ENCODE measurements at regions not wholly inside any gene's neighbourhood (a gene's known extent, or its start where the extent isn't known, plus 50 kb on each side); places are given as distances from the start of the nearest gene placed in this dataset.

DNA sequence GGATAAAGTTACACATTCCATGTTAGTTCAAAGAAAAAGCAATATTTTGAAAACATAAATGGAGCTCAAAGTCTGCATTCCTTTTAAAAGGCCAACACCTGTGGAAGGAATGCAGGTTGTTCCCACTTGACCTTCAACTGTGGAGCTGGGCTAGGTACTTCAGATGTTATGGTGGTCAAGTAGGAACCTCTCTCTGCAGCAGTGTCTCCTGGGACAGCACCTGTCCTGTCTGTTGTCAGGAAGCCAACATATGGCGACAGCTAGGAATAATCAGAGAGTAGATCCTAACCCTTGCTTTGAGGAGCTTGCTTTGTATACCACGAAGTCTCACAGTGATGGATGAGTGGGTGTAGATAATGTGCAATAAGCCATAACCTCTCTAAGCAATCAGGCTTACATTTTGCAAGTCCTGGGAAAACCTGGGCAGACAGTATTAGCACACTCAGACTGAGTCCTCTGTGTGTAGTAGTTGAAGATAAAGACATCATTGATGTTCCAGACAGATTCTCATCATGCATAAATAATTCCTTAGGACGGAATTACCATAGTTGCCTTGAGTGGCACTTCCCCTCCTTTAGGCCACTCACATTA lies 347.5 kb downstream of the PRL start:
- DNase-seq = no peak
- H3K4me3 Mint-ChIP-seq = no peak overlapping the region
- POLR2A ChIA-PET = no interaction called here
- H3K9me3 Mint-ChIP-seq = no peaks in the 10 kb centered on the region
- H3K36me3 Mint-ChIP-seq (ENCODE audit: low read depth) = no peaks in the 10 kb centered on the region
- no peaks in the 10 kb centered on the region for H3K27me3 Mint-ChIP-seq
- H3K4me1 Mint-ChIP-seq = no peaks in the 10 kb centered on the region
- CTCF ChIA-PET = no interaction called here
- H3K27ac Mint-ChIP-seq = no peak overlapping the region

DNA sequence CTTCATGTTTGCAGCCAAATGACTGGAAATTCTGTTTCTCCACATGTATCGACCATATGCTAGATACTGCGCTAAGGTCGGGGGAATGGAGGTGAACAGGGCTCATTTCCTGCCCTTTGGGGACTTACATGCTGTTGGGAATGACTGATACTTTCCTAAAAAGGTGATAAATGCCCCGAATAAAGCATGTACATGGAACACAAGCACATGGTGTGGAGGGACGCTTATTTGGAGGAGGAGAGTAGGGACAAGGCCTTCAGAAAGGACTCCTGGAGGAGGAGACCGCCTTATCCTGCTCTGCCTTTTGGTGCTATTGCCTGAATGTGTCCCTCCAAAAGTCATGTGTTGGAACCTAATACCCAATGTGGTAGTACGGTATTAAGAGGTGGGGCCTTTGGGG lies 344.5 kb downstream of the PRL start:
- no peak for DNase-seq
- Mint-ChIP-seq H3K4me3 (no peak overlapping the region), H3K27me3 (no peaks in the 10 kb centered on the region), H3K9me3 (no peaks in the 10 kb centered on the region), H3K27ac (no peak overlapping the region), H3K4me1 (no peaks in the 10 kb centered on the region), H3K36me3 (ENCODE audit: low read depth) (no peaks in the 10 kb centered on the region)
- POLR2A ChIA-PET = no interaction called here
- CTCF ChIA-PET = no interaction called here

DNA sequence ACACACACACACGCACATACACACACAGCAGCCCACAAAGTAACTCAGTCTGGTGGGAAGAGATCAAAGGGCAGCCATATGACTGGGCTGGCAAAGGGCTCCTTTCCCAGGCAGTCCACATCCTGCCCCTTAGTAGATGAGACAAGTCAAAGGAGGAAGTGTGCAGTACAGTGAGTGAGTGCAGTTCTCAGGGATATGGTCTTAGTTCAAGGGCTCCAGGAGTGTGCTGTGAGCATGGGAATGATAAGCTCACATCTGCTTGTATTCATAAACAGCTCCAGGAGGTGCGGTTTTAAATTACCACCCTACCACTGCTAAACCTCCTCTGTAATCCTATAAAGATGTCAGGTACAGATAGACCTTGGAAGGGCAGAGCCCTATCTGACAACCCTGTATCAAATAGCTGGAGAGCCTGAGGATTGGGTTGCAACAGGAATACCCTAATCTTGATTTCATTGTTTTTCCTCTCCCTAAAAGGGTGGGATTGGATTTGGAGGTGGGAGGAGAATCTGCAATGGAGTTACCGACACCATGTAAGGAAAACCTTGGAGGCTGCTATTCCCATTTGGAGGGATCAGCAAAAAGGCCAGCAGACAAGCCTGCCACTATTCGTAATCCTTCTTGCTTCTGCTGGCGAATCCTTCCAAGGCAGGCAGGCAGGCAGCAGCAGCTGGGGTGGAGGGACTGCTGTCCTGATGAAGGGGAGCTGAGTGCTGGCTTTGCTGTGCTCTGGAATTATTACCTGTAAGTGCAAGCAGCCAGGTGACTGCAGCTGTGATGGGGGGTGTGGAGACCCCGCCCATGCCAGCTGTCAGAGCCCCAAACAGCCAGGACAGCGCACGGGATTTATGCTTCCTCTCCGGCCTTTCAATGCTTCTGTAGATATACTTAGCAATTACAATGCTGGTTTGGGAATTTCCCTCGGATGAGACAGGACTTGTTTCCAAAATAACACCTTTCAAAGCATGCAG lies 342.7 kb downstream of the PRL start:
- Mint-ChIP-seq H3K27ac (no peak overlapping the region), H3K4me3 (no peak overlapping the region), H3K9me3 (no peaks in the 10 kb centered on the region), H3K4me1 (no peaks in the 10 kb centered on the region), H3K36me3 (ENCODE audit: low read depth) (no peaks in the 10 kb centered on the region), H3K27me3 (no peaks in the 10 kb centered on the region)
- DNase-seq = no peak
- CTCF ChIA-PET = no interaction called here
- POLR2A ChIA-PET = no interaction called here

DNA sequence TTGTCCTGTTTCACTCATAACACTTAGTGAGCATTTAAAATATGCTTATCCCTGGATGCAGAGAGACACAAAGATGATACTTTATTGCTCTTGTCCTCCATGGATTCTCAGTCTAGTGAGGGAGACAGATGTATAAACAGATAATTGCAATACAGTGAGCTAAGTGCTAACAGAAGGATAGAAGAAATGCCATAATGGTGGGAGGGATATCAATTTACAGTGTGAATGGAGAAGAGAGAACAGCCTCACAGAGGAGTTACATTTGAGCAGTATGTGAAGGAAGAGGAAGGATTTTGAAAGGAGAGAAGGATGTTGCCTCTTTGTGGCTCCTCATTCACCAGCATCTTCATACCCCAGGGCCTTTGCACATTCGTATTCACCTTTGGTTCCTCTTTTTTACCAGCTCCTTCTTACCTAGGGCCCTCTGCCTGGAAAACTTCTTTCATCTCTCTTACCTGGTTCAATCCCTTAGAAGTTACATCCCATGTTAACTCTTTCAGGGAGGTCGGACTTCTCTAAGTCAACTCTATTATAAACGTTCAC lies 341.7 kb downstream of the PRL start:
- POLR2A ChIA-PET = no interaction called here
- Mint-ChIP-seq H3K27me3 (no peaks in the 10 kb centered on the region), H3K36me3 (ENCODE audit: low read depth) (no peaks in the 10 kb centered on the region), H3K4me1 (no peaks in the 10 kb centered on the region), H3K4me3 (no peak overlapping the region), H3K27ac (no peak overlapping the region), H3K9me3 (no peaks in the 10 kb centered on the region)
- DNase-seq = no peak
- CTCF ChIA-PET = no interaction called here

DNA sequence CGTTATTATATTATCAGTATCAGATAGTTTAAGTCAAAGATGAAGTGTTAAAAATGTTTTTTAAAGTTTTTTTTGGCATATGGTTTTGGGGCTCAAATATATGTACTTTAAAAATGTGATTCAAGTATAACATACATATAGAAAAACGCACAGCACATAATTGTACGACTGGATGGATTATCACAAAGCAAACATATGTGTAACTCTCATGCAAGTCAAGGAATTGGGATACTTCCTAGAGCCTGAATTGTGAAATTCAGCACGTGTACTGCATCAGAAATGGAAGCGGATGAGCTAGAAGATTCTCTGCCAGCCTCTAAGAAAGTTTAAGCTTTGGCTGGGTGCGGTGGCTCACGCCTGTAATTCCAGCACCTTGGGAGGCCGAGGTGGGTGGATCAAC lies 340.9 kb downstream of the PRL start:
- no peaks in the 10 kb centered on the region for H3K4me1 Mint-ChIP-seq
- no peaks in the 10 kb centered on the region for H3K36me3 Mint-ChIP-seq (ENCODE audit: low read depth)
- no peak overlapping the region for H3K27ac Mint-ChIP-seq
- ChIA-PET POLR2A (no interaction called here), CTCF (no interaction called here)
- no peak for DNase-seq
- H3K4me3 Mint-ChIP-seq = no peak overlapping the region
- H3K9me3 Mint-ChIP-seq = no peaks in the 10 kb centered on the region
- no peaks in the 10 kb centered on the region for H3K27me3 Mint-ChIP-seq

DNA sequence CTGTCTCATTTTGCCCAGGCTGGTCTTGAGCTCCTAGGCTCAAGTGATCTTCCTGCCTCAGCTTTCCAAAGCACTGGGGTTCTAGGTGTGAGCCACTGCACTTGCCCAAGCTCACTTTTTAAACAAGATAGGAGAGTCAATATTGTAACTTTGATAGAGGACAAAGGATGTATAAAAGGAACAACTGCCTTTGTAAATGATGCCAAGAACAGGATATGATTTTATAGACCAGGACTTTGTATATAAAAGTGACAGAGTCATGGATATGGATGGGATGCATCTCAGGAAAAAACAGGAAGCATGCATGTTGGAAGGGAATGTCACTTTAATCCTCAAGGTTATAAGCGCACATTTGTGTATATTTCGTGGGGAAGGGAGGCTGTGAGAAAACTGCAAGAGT lies 338.4 kb downstream of the PRL start:
- no peaks in the 10 kb centered on the region for H3K27me3 Mint-ChIP-seq
- ChIA-PET CTCF (no interaction called here), POLR2A (no interaction called here)

DNA sequence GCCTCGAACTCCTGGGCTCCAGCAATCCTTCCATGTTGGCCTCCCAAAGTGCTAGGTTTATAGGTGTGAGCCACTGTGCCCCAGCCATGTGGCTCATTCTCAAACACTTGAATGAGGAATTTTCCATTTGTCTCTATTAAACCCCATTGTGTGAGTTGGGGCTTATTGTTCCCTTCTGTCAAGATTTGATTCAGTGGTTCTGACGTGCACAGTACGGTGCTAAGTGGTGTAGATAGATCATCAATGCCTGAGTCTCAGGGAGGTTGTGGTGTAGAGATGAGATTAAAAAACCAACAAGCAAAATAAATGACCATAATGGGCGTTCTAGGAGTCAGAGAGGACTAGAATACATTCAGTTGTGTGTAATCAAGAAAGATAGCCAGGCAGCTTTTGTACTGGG lies 335.6 kb downstream of the PRL start:
- Mint-ChIP-seq H3K4me1 (no peaks in the 10 kb centered on the region), H3K36me3 (ENCODE audit: low read depth) (no peaks in the 10 kb centered on the region), H3K27ac (no peak overlapping the region), H3K4me3 (no peak overlapping the region), H3K9me3 (peaks cover 3% of the 10 kb centered on the region), H3K27me3 (no peaks in the 10 kb centered on the region)
- no peak for DNase-seq
- CTCF ChIA-PET = no interaction called here
- POLR2A ChIA-PET = no interaction called here

More for the DNA sequence above, 338.4 kb downstream of the PRL start:
- Mint-ChIP-seq H3K4me3 (no peak overlapping the region), H3K27ac (no peak overlapping the region), H3K4me1 (no peaks in the 10 kb centered on the region), H3K9me3 (peaks cover 3% of the 10 kb centered on the region), H3K36me3 (ENCODE audit: low read depth) (no peaks in the 10 kb centered on the region)
- DNase-seq = no peak

DNA sequence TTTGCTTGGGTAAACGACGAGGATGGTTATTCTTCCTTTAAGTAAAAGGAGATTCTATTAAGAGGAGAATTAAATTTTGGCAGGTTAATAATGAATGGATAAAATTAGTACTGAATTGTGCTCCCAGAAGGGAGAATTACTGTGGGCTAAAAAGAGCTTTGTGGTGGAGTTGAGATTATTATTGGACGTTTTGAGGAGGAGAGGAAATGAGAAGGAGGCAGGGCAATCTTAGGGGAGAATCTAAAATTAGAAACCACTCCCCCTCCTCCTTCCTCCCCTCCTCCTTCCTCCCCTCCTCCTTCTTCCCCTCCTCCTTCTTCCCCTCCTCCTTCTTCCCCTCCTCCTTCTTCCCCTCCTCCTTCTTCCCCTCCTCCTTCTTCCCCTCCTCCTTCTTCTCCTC lies 331.8 kb downstream of the PRL start:
- DNase-seq = no peak
- Mint-ChIP-seq H3K4me1 (no peaks in the 10 kb centered on the region), H3K36me3 (ENCODE audit: low read depth) (no peaks in the 10 kb centered on the region), H3K27ac (no peak overlapping the region), H3K27me3 (no peaks in the 10 kb centered on the region), H3K4me3 (no peak overlapping the region), H3K9me3 (peaks cover 3% of the 10 kb centered on the region)
- POLR2A ChIA-PET = no interaction called here
- CTCF ChIA-PET = no interaction called here

DNA sequence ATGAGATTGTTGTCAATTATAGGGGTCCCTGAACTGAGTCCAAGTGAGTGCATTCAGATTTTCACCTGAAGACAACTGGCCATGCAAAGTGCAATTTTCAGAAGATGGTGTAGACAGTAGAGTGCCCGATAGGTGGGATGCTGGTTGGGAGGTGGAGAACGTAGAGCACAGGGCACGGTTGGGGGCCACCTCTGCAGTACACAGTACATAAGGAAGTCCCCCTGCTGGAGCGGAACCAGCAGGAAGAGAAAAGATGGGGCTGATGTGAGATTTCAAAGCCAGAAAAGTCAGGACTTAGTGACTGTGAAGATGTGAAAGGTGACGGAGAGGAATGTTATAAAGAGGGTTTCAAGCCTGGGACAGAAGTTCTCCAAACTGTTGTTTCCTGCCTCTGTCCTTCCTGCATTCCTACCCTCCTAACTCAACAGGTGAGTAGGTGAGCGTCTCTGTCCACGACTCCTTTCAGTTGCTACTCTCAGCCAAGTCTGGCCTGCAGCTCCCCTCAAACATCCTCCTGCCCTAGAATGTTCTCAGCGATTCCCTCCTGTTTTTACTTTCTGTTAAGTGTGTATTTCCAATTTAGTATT lies 330.8 kb downstream of the PRL start:
- Mint-ChIP-seq H3K4me3 (no peak overlapping the region), H3K27me3 (no peaks in the 10 kb centered on the region), H3K36me3 (ENCODE audit: low read depth) (no peaks in the 10 kb centered on the region), H3K4me1 (no peaks in the 10 kb centered on the region), H3K9me3 (peaks cover 3% of the 10 kb centered on the region), H3K27ac (no peak overlapping the region)
- ChIA-PET POLR2A (no interaction called here), CTCF (no interaction called here)
- no peak for DNase-seq

DNA sequence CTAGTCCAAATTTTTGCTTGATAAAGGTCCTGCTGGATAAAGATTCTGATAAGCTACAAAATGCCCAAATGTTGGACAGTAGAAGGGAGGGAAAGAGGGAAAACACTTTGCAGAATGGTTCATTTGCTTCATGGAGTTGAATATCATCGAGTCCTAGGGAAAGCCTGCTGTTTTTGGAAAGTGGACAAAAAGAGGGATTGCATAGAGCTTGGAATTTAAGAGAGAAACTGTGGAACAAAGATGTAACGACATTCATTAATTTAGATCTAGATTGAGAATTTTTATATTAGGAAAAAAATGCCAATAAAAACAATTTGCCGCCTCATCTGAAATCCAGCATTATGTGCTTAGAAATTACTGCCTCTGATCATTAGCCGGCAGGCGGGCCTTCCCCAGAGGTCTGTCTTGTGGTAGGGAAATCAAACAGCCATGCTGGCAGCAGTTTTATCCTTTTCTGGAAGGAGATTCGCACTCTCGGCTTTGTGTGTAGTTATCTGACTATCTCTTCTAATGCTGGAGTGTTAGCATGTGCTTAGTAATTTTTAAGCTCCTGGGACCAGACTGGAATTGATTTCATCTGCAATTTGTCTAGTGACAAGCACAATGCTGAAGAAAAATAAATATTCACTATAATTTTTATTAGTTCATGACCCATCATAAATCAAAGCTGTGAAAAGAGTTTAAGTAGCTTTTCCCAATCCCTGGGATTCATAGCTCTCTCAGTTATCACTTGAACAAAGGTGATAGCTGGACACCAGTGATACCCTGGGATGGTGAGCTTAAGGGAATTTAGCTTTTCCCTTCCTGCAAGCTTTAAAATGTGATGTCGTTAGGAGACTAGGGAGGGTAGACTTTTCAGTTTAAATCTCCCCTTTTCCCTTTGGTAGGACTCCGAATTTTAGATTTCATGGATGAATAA lies 329.5 kb downstream of the PRL start:
- Mint-ChIP-seq H3K9me3 (no peaks in the 10 kb centered on the region), H3K4me3 (no peak overlapping the region), H3K27me3 (no peaks in the 10 kb centered on the region), H3K36me3 (ENCODE audit: low read depth) (no peaks in the 10 kb centered on the region), H3K27ac (no peak overlapping the region), H3K4me1 (no peaks in the 10 kb centered on the region)
- POLR2A ChIA-PET = no interaction called here
- DNase-seq = no peak
- CTCF ChIA-PET = no interaction called here

DNA sequence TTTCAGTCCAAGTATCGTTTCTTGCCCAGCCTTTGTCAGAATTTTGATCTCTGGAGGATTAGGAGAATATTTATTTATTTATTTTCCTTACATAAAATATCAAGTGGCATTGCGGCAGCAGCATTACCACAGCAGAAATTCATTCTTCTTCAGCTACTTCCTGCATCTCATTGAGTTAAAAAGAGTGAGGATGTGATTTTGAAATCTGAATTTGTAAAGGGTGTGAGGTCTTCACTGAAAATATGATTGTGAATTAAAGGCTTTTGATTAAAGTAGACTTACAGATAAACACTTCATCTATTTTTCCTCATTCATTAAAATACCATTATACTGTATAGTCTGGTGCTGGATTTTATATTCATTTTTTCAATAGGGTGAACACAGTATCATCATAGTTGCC lies 328.4 kb downstream of the PRL start:
- POLR2A ChIA-PET = no interaction called here
- CTCF ChIA-PET = no interaction called here
- DNase-seq = no peak
- H3K9me3 Mint-ChIP-seq = no peaks in the 10 kb centered on the region
- no peaks in the 10 kb centered on the region for H3K27me3 Mint-ChIP-seq
- no peaks in the 10 kb centered on the region for H3K36me3 Mint-ChIP-seq (ENCODE audit: low read depth)
- H3K4me3 Mint-ChIP-seq = no peak overlapping the region
- no peaks in the 10 kb centered on the region for H3K4me1 Mint-ChIP-seq
- no peak overlapping the region for H3K27ac Mint-ChIP-seq

DNA sequence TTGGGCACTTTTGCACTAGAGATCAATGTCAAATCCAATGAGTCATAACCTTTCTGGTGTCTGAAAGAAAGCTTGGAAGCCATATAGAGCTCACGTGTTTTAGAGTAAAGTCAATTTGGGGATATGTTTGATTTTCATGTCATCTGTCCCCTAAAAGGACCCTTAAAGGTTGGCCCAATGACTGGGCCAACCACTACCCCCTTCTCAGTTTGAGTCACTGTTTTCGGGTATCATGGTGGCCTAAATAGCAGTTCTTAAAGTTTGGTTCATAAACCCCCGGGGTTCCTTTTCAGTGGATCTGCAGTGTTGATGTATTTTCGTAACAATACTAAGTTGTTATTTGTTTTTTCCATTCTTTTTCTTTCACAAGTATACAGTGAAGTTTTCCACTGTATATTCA lies 327.6 kb downstream of the PRL start:
- H3K27me3 Mint-ChIP-seq = no peaks in the 10 kb centered on the region
- no peak for DNase-seq
- H3K4me3 Mint-ChIP-seq = no peak overlapping the region
- ChIA-PET CTCF (no interaction called here), POLR2A (no interaction called here)
- H3K9me3 Mint-ChIP-seq = no peaks in the 10 kb centered on the region
- H3K27ac Mint-ChIP-seq = no peak overlapping the region
- no peaks in the 10 kb centered on the region for H3K36me3 Mint-ChIP-seq (ENCODE audit: low read depth)
- no peaks in the 10 kb centered on the region for H3K4me1 Mint-ChIP-seq

Measured in activated CD4-positive, alpha-beta memory T cell treated with anti-CD3 and anti-CD28 coated beads, Interleukin-2, amount 10 ng/mL, durations not matched to agents 7 days and 5 days (primary cell).